WTC11 (cell line): ENCODE measurements at regions not wholly inside any gene's neighbourhood (a gene's known extent, or its start where the extent isn't known, plus 50 kb on each side); places are given as distances from the start of the nearest gene placed in this dataset.

Source experiments
- EMX1 ChIP-seq: fragments of 250-450 bp; sonication (Bioruptor Pico); IDR thresholded peaks from 2 replicates; pipeline ENCODE4 v1.8.0; 2021; ENCODE audit warnings: mild to moderate bottlenecking
- NR1H2 ChIP-seq: sonication (generic); formaldehyde crosslinking; IDR thresholded peaks from 2 replicates; pipeline ENCODE4 v1.9.0; 2021; ENCODE audit warnings: mild to moderate bottlenecking, moderate library complexity, missing genetic modification reagents
- SMAD3 ChIP-seq: sonication (generic); formaldehyde crosslinking; IDR thresholded peaks from 2 replicates; pipeline ENCODE4 v1.8.0; 2022; ENCODE audit warnings: missing genetic modification reagents, mild to moderate bottlenecking, borderline replicate concordance
- SMAD4 ChIP-seq: sonication (generic); formaldehyde crosslinking; IDR thresholded peaks from 2 replicates; pipeline ENCODE4 v1.8.0; 2022; ENCODE audit warnings: mild to moderate bottlenecking, missing genetic modification reagents
- SP1 ChIP-seq: sonication (generic); formaldehyde crosslinking; conservative IDR thresholded peaks from 2 replicates; pipeline ENCODE4 v1.8.1; 2022; ENCODE audit warnings: missing genetic modification reagents
- TEAD4 ChIP-seq: sonication (generic); formaldehyde crosslinking; IDR thresholded peaks from 2 replicates; pipeline ENCODE4 v1.8.0; 2022; ENCODE audit warnings: mild to moderate bottlenecking, missing genetic modification reagents
- TF ChIP-seq, protein P1 (sequence below): sonication (generic); formaldehyde crosslinking; IDR thresholded peaks from 2 replicates; pipeline ENCODE4 v1.8.0; 2022; ENCODE audit warnings: mild to moderate bottlenecking, missing genetic modification reagents
- TF ChIP-seq, protein P2 (sequence below): sonication (generic); formaldehyde crosslinking; IDR thresholded peaks from 2 replicates; pipeline ENCODE4 v1.8.1; 2022; ENCODE audit warnings: mild to moderate bottlenecking, missing genetic modification reagents, moderate library complexity, borderline replicate concordance
- TF ChIP-seq, protein P3 (sequence below): fragments of 200-600 bp; IDR thresholded peaks from 2 replicates; pipeline ENCODE4 v1.8.0; 2022; ENCODE audit warnings: antibody characterized with exemption
- TF ChIP-seq, protein P4 (sequence below): sonication (generic); formaldehyde crosslinking; IDR thresholded peaks from 2 replicates; pipeline ENCODE4 v1.8.1; 2022; ENCODE audit warnings: low read depth, mild to moderate bottlenecking, moderate library complexity, missing genetic modification reagents, borderline replicate concordance
- TF ChIP-seq, protein P5 (sequence below): sonication (generic); formaldehyde crosslinking; IDR thresholded peaks from 2 replicates; pipeline ENCODE4 v1.8.1; 2022; ENCODE audit warnings: mild to moderate bottlenecking, moderate library complexity, missing genetic modification reagents
- TF ChIP-seq, protein P6 (sequence below): sonication (generic); formaldehyde crosslinking; IDR thresholded peaks from 2 replicates; pipeline ENCODE4 v1.8.0; 2022; ENCODE audit warnings: mild to moderate bottlenecking, missing genetic modification reagents
- TF ChIP-seq, protein P7 (sequence below): sonication (generic); formaldehyde crosslinking; IDR thresholded peaks from 2 replicates; pipeline ENCODE4 v1.8.0; 2022; ENCODE audit warnings: mild to moderate bottlenecking, missing genetic modification reagents

DNA sequence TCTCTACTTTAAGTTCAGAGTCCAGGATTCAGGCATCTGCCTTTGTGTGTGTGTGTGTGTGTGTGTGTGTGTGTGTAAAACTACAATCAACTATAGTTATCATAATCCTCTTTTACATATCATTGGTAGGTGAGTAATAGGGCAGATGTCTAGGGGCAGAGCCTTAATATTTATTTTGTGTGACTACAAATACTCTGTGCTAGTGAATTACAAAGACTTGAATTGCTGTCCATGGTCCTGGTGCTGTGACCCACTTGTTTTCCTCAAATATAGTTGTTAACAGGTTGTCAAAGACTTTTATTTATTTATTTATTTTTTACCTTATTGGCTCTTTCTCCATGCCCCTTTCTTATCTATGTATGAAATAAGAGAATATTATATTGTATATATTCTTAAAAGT lies 196.8 kb downstream of the ANXA1 start:
- TF ChIP-seq, protein P1, sequence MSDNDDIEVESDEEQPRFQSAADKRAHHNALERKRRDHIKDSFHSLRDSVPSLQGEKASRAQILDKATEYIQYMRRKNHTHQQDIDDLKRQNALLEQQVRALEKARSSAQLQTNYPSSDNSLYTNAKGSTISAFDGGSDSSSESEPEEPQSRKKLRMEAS (CRISPR knock-in tag), result no peak
- TF ChIP-seq, protein P2, sequence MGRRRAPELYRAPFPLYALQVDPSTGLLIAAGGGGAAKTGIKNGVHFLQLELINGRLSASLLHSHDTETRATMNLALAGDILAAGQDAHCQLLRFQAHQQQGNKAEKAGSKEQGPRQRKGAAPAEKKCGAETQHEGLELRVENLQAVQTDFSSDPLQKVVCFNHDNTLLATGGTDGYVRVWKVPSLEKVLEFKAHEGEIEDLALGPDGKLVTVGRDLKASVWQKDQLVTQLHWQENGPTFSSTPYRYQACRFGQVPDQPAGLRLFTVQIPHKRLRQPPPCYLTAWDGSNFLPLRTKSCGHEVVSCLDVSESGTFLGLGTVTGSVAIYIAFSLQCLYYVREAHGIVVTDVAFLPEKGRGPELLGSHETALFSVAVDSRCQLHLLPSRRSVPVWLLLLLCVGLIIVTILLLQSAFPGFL, result no peak
- TF ChIP-seq SMAD4, result no peak
- TF ChIP-seq, protein P3, sequence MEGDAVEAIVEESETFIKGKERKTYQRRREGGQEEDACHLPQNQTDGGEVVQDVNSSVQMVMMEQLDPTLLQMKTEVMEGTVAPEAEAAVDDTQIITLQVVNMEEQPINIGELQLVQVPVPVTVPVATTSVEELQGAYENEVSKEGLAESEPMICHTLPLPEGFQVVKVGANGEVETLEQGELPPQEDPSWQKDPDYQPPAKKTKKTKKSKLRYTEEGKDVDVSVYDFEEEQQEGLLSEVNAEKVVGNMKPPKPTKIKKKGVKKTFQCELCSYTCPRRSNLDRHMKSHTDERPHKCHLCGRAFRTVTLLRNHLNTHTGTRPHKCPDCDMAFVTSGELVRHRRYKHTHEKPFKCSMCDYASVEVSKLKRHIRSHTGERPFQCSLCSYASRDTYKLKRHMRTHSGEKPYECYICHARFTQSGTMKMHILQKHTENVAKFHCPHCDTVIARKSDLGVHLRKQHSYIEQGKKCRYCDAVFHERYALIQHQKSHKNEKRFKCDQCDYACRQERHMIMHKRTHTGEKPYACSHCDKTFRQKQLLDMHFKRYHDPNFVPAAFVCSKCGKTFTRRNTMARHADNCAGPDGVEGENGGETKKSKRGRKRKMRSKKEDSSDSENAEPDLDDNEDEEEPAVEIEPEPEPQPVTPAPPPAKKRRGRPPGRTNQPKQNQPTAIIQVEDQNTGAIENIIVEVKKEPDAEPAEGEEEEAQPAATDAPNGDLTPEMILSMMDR, result no peak
- no peak for TF ChIP-seq TEAD4
- TF ChIP-seq, protein P4, sequence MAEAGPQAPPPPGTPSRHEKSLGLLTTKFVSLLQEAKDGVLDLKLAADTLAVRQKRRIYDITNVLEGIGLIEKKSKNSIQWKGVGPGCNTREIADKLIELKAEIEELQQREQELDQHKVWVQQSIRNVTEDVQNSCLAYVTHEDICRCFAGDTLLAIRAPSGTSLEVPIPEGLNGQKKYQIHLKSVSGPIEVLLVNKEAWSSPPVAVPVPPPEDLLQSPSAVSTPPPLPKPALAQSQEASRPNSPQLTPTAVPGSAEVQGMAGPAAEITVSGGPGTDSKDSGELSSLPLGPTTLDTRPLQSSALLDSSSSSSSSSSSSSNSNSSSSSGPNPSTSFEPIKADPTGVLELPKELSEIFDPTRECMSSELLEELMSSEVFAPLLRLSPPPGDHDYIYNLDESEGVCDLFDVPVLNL (CRISPR knock-in tag), result no peak
- TF ChIP-seq, protein P5, sequence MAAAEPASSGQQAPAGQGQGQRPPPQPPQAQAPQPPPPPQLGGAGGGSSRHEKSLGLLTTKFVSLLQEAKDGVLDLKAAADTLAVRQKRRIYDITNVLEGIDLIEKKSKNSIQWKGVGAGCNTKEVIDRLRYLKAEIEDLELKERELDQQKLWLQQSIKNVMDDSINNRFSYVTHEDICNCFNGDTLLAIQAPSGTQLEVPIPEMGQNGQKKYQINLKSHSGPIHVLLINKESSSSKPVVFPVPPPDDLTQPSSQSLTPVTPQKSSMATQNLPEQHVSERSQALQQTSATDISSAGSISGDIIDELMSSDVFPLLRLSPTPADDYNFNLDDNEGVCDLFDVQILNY (CRISPR knock-in tag), result no peak
- TF ChIP-seq, protein P6, sequence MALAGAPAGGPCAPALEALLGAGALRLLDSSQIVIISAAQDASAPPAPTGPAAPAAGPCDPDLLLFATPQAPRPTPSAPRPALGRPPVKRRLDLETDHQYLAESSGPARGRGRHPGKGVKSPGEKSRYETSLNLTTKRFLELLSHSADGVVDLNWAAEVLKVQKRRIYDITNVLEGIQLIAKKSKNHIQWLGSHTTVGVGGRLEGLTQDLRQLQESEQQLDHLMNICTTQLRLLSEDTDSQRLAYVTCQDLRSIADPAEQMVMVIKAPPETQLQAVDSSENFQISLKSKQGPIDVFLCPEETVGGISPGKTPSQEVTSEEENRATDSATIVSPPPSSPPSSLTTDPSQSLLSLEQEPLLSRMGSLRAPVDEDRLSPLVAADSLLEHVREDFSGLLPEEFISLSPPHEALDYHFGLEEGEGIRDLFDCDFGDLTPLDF (CRISPR knock-in tag), result no peak
- no peak for TF ChIP-seq NR1H2 (CRISPR knock-in tag)
- TF ChIP-seq SP1 (CRISPR knock-in tag), result no peak
- no peak for TF ChIP-seq SMAD3 (CRISPR knock-in tag)
- TF ChIP-seq, protein P7, sequence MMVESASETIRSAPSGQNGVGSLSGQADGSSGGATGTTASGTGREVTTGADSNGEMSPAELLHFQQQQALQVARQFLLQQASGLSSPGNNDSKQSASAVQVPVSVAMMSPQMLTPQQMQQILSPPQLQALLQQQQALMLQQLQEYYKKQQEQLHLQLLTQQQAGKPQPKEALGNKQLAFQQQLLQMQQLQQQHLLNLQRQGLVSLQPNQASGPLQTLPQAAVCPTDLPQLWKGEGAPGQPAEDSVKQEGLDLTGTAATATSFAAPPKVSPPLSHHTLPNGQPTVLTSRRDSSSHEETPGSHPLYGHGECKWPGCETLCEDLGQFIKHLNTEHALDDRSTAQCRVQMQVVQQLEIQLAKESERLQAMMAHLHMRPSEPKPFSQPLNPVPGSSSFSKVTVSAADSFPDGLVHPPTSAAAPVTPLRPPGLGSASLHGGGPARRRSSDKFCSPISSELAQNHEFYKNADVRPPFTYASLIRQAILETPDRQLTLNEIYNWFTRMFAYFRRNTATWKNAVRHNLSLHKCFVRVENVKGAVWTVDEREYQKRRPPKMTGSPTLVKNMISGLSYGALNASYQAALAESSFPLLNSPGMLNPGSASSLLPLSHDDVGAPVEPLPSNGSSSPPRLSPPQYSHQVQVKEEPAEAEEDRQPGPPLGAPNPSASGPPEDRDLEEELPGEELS (CRISPR knock-in tag), result no peak
- no peak for TF ChIP-seq EMX1 (CRISPR knock-in tag)
